Neural crest cell (in vitro differentiated cells): ENCODE measurements at regions not wholly inside any gene's neighbourhood (a gene's known extent, or its start where the extent isn't known, plus 50 kb on each side); places are given as distances from the start of the nearest gene placed in this dataset.

ENCODE experiments used
- DNase-seq: peaks from one replicate; pipeline ENCODE4 v3.0.0; 2021; ENCODE audit warnings: low read depth, mixed read lengths, low spot score
- H3K27ac Mint-ChIP-seq: one replicate; pipeline ENCODE4 v1.8.0; 2021; ENCODE audit warnings: mild to moderate bottlenecking, mixed read lengths; ENCODE audit not compliant: unreplicated experiment
- H3K27me3 Mint-ChIP-seq: 2 replicates; pipeline ENCODE4 v1.8.0; 2021; ENCODE audit warnings: low read depth, mild to moderate bottlenecking, mixed read lengths
- H3K36me3 Mint-ChIP-seq: 2 replicates; pipeline ENCODE4 v1.8.0; 2021; ENCODE audit warnings: low read depth, mild to moderate bottlenecking, mixed read lengths
- H3K4me1 Mint-ChIP-seq: 2 replicates; pipeline ENCODE4 v1.8.0; 2021; ENCODE audit warnings: mixed read lengths
- H3K4me3 Mint-ChIP-seq: one replicate; pipeline ENCODE4 v1.8.0; 2021; ENCODE audit warnings: mild to moderate bottlenecking, mixed read lengths
- H3K9me3 Mint-ChIP-seq: 2 replicates; pipeline ENCODE4 v1.8.0; 2021; ENCODE audit warnings: mixed read lengths
- TF ChIP-seq, protein P1 (sequence below): fragments of 200-600 bp; sonication (generic); conservative IDR thresholded peaks from 2 replicates; pipeline ENCODE4 v1.5.0; 2021; ENCODE audit warnings: antibody characterized with exemption, mild to moderate bottlenecking

DNA sequence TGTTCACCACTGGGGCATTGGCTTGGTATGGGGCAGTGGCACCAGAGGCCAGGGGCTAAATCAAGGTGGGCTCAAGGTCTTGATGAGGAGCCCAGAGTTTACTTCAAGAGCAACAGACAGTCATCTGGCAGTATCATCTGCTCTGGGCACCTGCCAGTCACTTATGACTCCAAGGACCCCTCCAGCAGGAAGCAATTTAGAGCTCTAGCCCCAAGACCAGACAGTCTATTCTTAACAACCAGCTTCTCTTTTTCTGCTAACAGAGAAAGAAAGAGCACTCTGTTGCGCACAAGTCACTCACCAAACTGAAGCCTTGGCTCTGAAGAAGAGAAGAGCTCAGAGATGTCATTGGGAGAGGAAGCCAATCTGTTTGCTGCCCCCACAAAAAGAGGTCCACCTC, 309.2 kb downstream of the HS3ST1 start:
- TF ChIP-seq, protein P1, sequence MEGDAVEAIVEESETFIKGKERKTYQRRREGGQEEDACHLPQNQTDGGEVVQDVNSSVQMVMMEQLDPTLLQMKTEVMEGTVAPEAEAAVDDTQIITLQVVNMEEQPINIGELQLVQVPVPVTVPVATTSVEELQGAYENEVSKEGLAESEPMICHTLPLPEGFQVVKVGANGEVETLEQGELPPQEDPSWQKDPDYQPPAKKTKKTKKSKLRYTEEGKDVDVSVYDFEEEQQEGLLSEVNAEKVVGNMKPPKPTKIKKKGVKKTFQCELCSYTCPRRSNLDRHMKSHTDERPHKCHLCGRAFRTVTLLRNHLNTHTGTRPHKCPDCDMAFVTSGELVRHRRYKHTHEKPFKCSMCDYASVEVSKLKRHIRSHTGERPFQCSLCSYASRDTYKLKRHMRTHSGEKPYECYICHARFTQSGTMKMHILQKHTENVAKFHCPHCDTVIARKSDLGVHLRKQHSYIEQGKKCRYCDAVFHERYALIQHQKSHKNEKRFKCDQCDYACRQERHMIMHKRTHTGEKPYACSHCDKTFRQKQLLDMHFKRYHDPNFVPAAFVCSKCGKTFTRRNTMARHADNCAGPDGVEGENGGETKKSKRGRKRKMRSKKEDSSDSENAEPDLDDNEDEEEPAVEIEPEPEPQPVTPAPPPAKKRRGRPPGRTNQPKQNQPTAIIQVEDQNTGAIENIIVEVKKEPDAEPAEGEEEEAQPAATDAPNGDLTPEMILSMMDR, result no peak
- H3K4me1 Mint-ChIP-seq, result no peaks in the 10 kb centered on the region
- peaks cover 4% of the 10 kb centered on the region for H3K9me3 Mint-ChIP-seq

DNA sequence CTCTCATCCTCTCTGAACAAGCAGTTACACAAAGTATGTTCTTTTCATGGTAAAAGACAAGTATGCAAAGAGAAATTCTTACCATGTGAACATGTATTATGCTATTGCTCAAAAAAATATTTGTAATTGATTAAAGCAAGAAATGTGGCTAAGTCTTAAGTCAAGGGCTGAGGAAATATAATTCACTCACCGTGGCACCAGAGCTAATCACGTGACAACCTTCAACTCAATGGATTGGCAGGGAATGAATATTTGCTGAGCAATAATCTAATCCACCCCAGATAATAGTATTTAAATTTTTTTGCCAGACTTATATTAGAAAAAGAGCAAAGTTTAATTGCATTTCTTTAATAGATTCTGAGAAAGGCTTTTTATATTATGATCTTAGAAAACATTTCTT, 310.2 kb downstream of the HS3ST1 start:
- Mint-ChIP-seq H3K36me3 (no peaks in the 10 kb centered on the region), H3K27ac (no peak overlapping the region), H3K4me3 (no peak overlapping the region), H3K27me3 (no peaks in the 10 kb centered on the region), H3K4me1 (no peaks in the 10 kb centered on the region), H3K9me3 (peaks cover 4% of the 10 kb centered on the region)
- TF ChIP-seq, protein P1, result no peak
- DNase-seq, result no peak

More for the DNA sequence above, 309.2 kb downstream of the HS3ST1 start:
- no peaks in the 10 kb centered on the region for H3K36me3 Mint-ChIP-seq
- H3K27ac Mint-ChIP-seq, result no peak overlapping the region
- no peak overlapping the region for H3K4me3 Mint-ChIP-seq
- H3K27me3 Mint-ChIP-seq, result no peaks in the 10 kb centered on the region
- no peak for DNase-seq

DNA sequence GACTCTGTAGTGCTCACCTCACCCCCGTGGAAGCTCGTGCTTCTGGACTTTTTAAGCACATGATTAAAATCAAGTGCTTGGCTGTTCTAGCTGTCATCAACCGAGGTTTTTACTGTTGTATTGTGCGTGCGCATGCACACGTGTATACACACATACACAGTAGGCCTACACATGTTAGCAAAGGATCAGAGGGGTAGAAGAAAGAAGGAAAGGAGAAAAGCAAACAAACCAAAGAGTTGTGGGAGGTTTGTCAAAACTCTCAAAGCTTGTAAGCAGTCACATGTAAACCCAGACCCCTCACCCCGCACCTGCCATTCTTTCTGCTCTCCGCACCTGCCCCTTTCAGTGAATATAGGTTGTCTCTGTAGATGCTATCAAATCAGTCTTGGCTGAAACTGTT, 311.8 kb downstream of the HS3ST1 start:
- Mint-ChIP-seq H3K4me1 (no peaks in the 10 kb centered on the region), H3K9me3 (no peaks in the 10 kb centered on the region), H3K27me3 (no peaks in the 10 kb centered on the region), H3K36me3 (no peaks in the 10 kb centered on the region), H3K4me3 (no peak overlapping the region), H3K27ac (no peak overlapping the region)
- TF ChIP-seq, protein P1, result no peak
- no peak for DNase-seq

DNA sequence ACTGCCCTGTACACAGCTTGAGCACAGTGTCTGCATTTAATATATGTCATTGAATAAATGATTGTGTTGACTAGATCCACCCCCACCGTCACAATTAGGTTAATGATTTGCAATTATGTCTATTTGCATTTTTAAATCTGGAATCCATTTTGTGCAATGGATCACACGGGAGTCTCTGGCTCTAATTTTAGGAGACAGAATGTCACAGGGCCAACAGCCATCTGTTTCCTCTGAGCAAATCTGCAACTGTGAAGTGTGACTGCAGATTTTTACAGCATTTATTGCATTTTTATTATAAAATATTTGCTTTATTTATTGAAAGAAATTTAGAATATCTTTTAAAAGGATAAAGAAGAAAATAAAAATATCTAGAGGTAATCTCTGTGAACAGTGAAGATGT, 316.8 kb downstream of the HS3ST1 start:
- H3K9me3 Mint-ChIP-seq, result peaks cover 3% of the 10 kb centered on the region
- peaks cover 2% of the 10 kb centered on the region for H3K36me3 Mint-ChIP-seq
- H3K27ac Mint-ChIP-seq, result no peak overlapping the region
- TF ChIP-seq, protein P1, result no peak
- no peaks in the 10 kb centered on the region for H3K27me3 Mint-ChIP-seq
- peaks cover 23% of the 10 kb centered on the region for H3K4me1 Mint-ChIP-seq
- H3K4me3 Mint-ChIP-seq, result no peak overlapping the region
- no peak for DNase-seq

DNA sequence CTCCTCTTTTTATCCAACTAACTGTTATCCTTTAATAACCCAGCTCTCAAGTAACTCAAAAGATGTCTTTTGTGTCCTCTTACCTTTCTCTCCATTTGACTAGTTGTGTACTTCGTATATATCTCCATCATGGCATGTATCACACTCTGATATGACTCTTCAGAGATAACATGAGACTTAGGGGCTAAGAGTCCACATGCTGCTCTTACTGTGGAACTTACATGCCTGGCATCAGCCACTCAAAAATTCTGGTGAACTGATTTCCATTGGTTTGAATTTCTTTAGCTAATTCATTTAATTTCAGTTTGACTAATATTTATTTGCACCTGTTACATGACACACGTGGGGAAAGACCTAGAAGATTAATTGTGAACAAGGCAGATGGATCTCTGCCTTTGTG, 317.3 kb downstream of the HS3ST1 start:
- no peak overlapping the region for H3K27ac Mint-ChIP-seq
- TF ChIP-seq, protein P1, result no peak
- no peak overlapping the region for H3K4me3 Mint-ChIP-seq
- peaks cover 23% of the 10 kb centered on the region for H3K4me1 Mint-ChIP-seq
- no peak for DNase-seq
- H3K9me3 Mint-ChIP-seq, result peaks cover 3% of the 10 kb centered on the region
- H3K36me3 Mint-ChIP-seq, result peaks cover 2% of the 10 kb centered on the region
- no peaks in the 10 kb centered on the region for H3K27me3 Mint-ChIP-seq

DNA sequence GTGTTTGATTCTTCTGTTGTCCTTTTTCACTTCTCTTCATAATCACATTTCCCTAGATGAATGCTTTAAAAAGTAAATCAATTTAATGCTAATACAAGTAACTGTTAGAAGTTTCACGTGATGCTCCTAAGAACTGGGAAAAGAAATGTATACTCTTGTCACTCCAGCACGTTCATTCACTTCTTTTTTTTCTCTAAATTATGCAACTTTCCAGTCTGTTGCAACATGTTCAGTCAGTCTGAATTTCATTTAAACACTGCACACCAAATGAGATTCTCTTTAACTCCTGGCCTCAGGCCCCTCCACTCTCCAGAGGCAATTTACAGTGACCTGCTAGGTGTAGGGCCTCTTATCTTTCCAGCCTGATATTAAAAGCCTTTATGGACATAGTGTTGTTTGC, 321.9 kb downstream of the HS3ST1 start:
- Mint-ChIP-seq H3K27me3 (no peaks in the 10 kb centered on the region), H3K36me3 (peaks cover 2% of the 10 kb centered on the region), H3K4me3 (no peak overlapping the region), H3K4me1 (peaks cover 23% of the 10 kb centered on the region), H3K27ac (no peak overlapping the region), H3K9me3 (peaks cover 6% of the 10 kb centered on the region)
- DNase-seq, result no peak
- TF ChIP-seq, protein P1, result no peak
